HCT116 (cell line): ENCODE measurements at regions not wholly inside any gene's neighbourhood (a gene's known extent, or its start where the extent isn't known, plus 50 kb on each side); places are given as distances from the start of the nearest gene placed in this dataset.

Experiments used
- ATAC-seq: fragments of 200-7000 bp; cut with Tn5 transposase; 2 replicates; pipeline ENCODE4 v1.9.1; 2020; ENCODE audit warnings: mild to moderate bottlenecking, moderate library complexity
- BruUV-seq: library from RNA; stranded (reverse); fragments of 400-500 nt; replicated peaks from 2 replicates; lab custom pipeline; 2021; lab: Mats Ljungman, UMichigan
- CTCF ChIA-PET: fragments of 300-600 bp; sonication (Branson Sonifier 250); formaldehyde crosslinking; loops from one replicate; lab custom pipeline; 2021; ENCODE audit warnings: antibody characterized with exemption; lab: Charles Lee
- POLR2A ChIA-PET: fragments of 300-600, 350-600 bp; sonication (Branson Sonifier 250); formaldehyde crosslinking; loops from one replicate; lab custom pipeline; 2021; ENCODE audit warnings: antibody characterized with exemption; lab: Charles Lee
- RAD21 ChIA-PET, 2 experiments: fragments of 300-600 bp; sonication (Branson Sonifier 250); formaldehyde crosslinking; loops; one replicate each; lab custom pipeline; 2023; ENCODE audit warnings: low total read pairs in 2 of 2; ENCODE audit not compliant: uncharacterized antibody in 2 of 2, unreplicated experiment in 2 of 2, low non-redundant PET in 1 of 2; lab: Charles Lee
- DNase-seq: peaks from one replicate; pipeline ENCODE4 v3.0.0-alpha.2; 2010; ENCODE audit warnings: low read depth, low spot score
- H2AFZ ChIP-seq: fragments of 200-600 bp; shearing (Covaris generic), sonication (generic); 2 replicates; pipeline ENCODE4 v1.6.1; 2017; ENCODE audit warnings: low read depth, mixed run types, mixed read lengths, antibody characterized with exemption, low read length; ENCODE audit not compliant: poor library complexity, severe bottlenecking
- H3K27ac ChIP-seq: 2 replicates; pipeline ENCODE4 v1.5.1; 2012; ENCODE audit warnings: low read depth, low read length
- H3K27me3 ChIP-seq: fragments of 200-600 bp; sonication (generic); 2 replicates; pipeline ENCODE4 v1.6.1; 2016; ENCODE audit warnings: mixed run types, low read length, mixed read lengths; ENCODE audit not compliant: insufficient read depth
- H3K36me3 ChIP-seq, 2 experiments: fragments of 200-500 bp in 1 of 2; fragments of 200-600 bp in 1 of 2; sonication (Bioruptor generic) in 1 of 2; sonication (generic) in 1 of 2; 2 replicates each; pipeline versions ENCODE4 v1.5.1 to v1.6.1; 2014 to 2016; ENCODE audit warnings: low read length in 2 of 2, inconsistent platforms in 1 of 2, mixed read lengths in 1 of 2, mixed run types in 1 of 2; ENCODE audit not compliant: insufficient read depth in 2 of 2, control insufficient read depth in 1 of 2
- H3K4me1 ChIP-seq, 2 experiments: fragments of 200-600 bp in 1 of 2; sonication (generic) in 1 of 2; 2 replicates each; pipeline versions ENCODE4 v1.5.1 to v1.6.1; 2012 to 2017; ENCODE audit warnings: low read length in 2 of 2, inconsistent platforms in 1 of 2, mild to moderate bottlenecking in 1 of 2, mixed read lengths in 1 of 2, mixed run types in 1 of 2, moderate library complexity in 1 of 2; ENCODE audit not compliant: insufficient read depth in 2 of 2, control insufficient read depth in 1 of 2
- H3K4me2 ChIP-seq: fragments of 200-600 bp; sonication (generic); 2 replicates; pipeline ENCODE4 v1.6.1; 2017; ENCODE audit warnings: mixed run types, low read length, mixed read lengths
- H3K4me3 ChIP-seq, 2 experiments: fragments of 200-600 bp in 1 of 2; sonication (generic) in 1 of 2; replicated peaks in 1 of 2; 2 replicates each; pipeline ENCODE4 v1.5.1; 2011 to 2016; ENCODE audit warnings: low read length in 2 of 2, control low read depth in 1 of 2, low read depth in 1 of 2, mild to moderate bottlenecking in 1 of 2, mixed read lengths in 1 of 2, mixed run types in 1 of 2
- H3K79me2 ChIP-seq: fragments of 200-600 bp; sonication (generic); 2 replicates; pipeline ENCODE4 v1.6.1; 2017; ENCODE audit warnings: mild to moderate bottlenecking, mixed run types, low read length, moderate library complexity, mixed read lengths; ENCODE audit not compliant: insufficient read depth
- H3K9ac ChIP-seq: fragments of 200-600 bp; sonication (generic); 2 replicates; pipeline ENCODE4 v1.6.1; 2016; ENCODE audit warnings: low read length, mixed read lengths
- H3K9me2 ChIP-seq: fragments of 200-600 bp; sonication (generic), shearing (Covaris generic); 2 replicates; pipeline ENCODE4 v1.6.1; 2017; ENCODE audit warnings: mixed run types, mild to moderate bottlenecking, moderate library complexity; ENCODE audit not compliant: insufficient read depth
- H3K9me3 ChIP-seq, 2 experiments: fragments of 200-500 bp in 1 of 2; fragments of 200-600 bp in 1 of 2; sonication (Bioruptor generic) in 1 of 2; sonication (generic) in 1 of 2; 2 replicates each; pipeline ENCODE4 v1.6.1; 2014 to 2017; ENCODE audit warnings: low read length in 2 of 2, mixed read lengths in 2 of 2, inconsistent platforms in 1 of 2, low read depth in 1 of 2, mild to moderate bottlenecking in 1 of 2, mixed run types in 1 of 2, moderate library complexity in 1 of 2; ENCODE audit not compliant: control insufficient read depth in 1 of 2, insufficient read depth in 1 of 2
- H4K20me1 ChIP-seq: fragments of 200-600 bp; sonication (generic), shearing (Covaris generic); 2 replicates; pipeline ENCODE4 v1.6.1; 2017; ENCODE audit warnings: mixed run types, mild to moderate bottlenecking, moderate library complexity; ENCODE audit not compliant: insufficient read depth
- CTCF ChIP-seq, 3 experiments: fragments of 200-600 bp in 1 of 3; sonication (generic) in 1 of 3; IDR thresholded peaks in 2 of 3; conservative IDR thresholded peaks in 1 of 3; 2 replicates each; pipeline ENCODE4 v1.5.1; 2012 to 2017; ENCODE audit warnings: low read depth in 2 of 3, low read length in 2 of 3, antibody characterized with exemption in 1 of 3, borderline replicate concordance in 1 of 3, control low read depth in 1 of 3, mild to moderate bottlenecking in 1 of 3, mixed read lengths in 1 of 3, mixed run types in 1 of 3, moderate library complexity in 1 of 3; ENCODE audit not compliant: insufficient read depth in 1 of 3
- ELF1 ChIP-seq: IDR thresholded peaks from 2 replicates; pipeline ENCODE4 v1.6.1; 2012; ENCODE audit warnings: low read depth, borderline replicate concordance
- EZH2 ChIP-seq: fragments of 200-600 bp; sonication (generic); IDR thresholded peaks from 2 replicates; pipeline ENCODE4 v1.6.1; 2017; ENCODE audit warnings: antibody characterized with exemption, mixed run types
- EZH2phosphoT487 ChIP-seq: fragments of 200-600 bp; IDR thresholded peaks from 2 replicates; pipeline ENCODE4 v1.6.1; 2018; ENCODE audit warnings: antibody characterized with exemption, borderline replicate concordance
- FOSL1 ChIP-seq: IDR thresholded peaks from 2 replicates; pipeline ENCODE4 v1.6.1; 2012; ENCODE audit warnings: low read depth
- POLR2AphosphoS5 ChIP-seq: IDR thresholded peaks from 2 replicates; pipeline ENCODE4 v1.6.1; 2011; ENCODE audit warnings: mild to moderate bottlenecking, low read depth, low read length, moderate library complexity
- RAD21 ChIP-seq: IDR thresholded peaks from 2 replicates; pipeline ENCODE4 v1.6.1; 2012; ENCODE audit warnings: low read depth, mild to moderate bottlenecking
- SIN3A ChIP-seq: IDR thresholded peaks from 2 replicates; pipeline ENCODE4 v1.6.1; 2012; ENCODE audit warnings: low read depth
- SP1 ChIP-seq: IDR thresholded peaks from 2 replicates; pipeline ENCODE4 v1.6.1; 2012; ENCODE audit warnings: low read depth
- SRF ChIP-seq: IDR thresholded peaks from 2 replicates; pipeline ENCODE4 v1.6.1; 2012; ENCODE audit warnings: low read depth
- YY1 ChIP-seq: IDR thresholded peaks from 2 replicates; pipeline ENCODE4 v1.6.1; 2011; ENCODE audit warnings: low read length, low read depth, moderate library complexity, mild to moderate bottlenecking; ENCODE audit not compliant: insufficient replicate concordance; ENCODE audit errors: extremely low read depth
- ZNF274 ChIP-seq: fragments of 200-500 bp; sonication (Bioruptor generic); IDR thresholded peaks from 2 replicates; pipeline ENCODE4 v1.6.1; 2014; ENCODE audit warnings: mild to moderate bottlenecking, low read depth, low read length, inconsistent platforms
- intact Hi-C: fragments of 100-400 bp; cut with micrococcal nuclease; formaldehyde crosslinking; loops from 2 replicates; pipeline ENCODE4 v1.10.0; 2022
- TF ChIP-seq, protein P1 (sequence below): IDR thresholded peaks from 2 replicates; pipeline ENCODE4 v1.6.1; 2012
- TF ChIP-seq, protein P2 (sequence below): IDR thresholded peaks from 2 replicates; pipeline ENCODE4 v1.6.1; 2012

- H3K79me2 ChIP-seq = no peaks in the 10 kb centered on the region
- no peak overlapping the region for H2AFZ ChIP-seq
- intact Hi-C loops = no loop called here
- ChIA-PET RAD21 (no interaction called here), POLR2A (no interaction called here), CTCF (no interaction called here)
- BruUV-seq = no TSS peak
- H3K4me2 ChIP-seq = no peak overlapping the region
- no peaks in the 10 kb centered on the region for H3K4me1 ChIP-seq
- H3K9me2 ChIP-seq = no peaks in the 10 kb centered on the region
- H3K27me3 ChIP-seq = no peaks in the 10 kb centered on the region
- no peak for DNase-seq
- H3K27ac ChIP-seq = no peak overlapping the region
- ATAC-seq = no peak
- no peaks in the 10 kb centered on the region for H3K9me3 ChIP-seq
- no peak overlapping the region for H3K4me3 ChIP-seq
- TF ChIP-seq EZH2 (no peak), ELF1 (no peak), SRF (no peak), FOSL1 (no peak), EZH2phosphoT487 (no peak), POLR2AphosphoS5 (no peak), YY1 (no peak), SP1 (no peak), SIN3A (no peak), ZNF274 (no peak), CTCF (IDR thresholded peaks at IDR 0.05 in 2 of 3, conservative IDR thresholded peaks at IDR 0.05 in 1 of 3; ENCODE audit: borderline replicate concordance in 1 of 3, insufficient read depth in 1 of 3, low read depth in 2 of 3, low read length in 2 of 3) (no peak), RAD21 (no peak)
- TF ChIP-seq, protein P1, sequence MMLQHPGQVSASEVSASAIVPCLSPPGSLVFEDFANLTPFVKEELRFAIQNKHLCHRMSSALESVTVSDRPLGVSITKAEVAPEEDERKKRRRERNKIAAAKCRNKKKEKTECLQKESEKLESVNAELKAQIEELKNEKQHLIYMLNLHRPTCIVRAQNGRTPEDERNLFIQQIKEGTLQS = no peak
- TF ChIP-seq, protein P2, sequence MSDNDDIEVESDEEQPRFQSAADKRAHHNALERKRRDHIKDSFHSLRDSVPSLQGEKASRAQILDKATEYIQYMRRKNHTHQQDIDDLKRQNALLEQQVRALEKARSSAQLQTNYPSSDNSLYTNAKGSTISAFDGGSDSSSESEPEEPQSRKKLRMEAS = no peak
- no peaks in the 10 kb centered on the region for H4K20me1 ChIP-seq
- no peaks in the 10 kb centered on the region for H3K36me3 ChIP-seq
- H3K9ac ChIP-seq = no peak overlapping the region
These were observed 241.7 kb downstream of the DSC3 start for GRCh38 chr18:30800800-30801199.
